ENCODE measurements at regions not wholly inside any gene's neighbourhood (a gene's known extent, or its start where the extent isn't known, plus 50 kb on each side); places are given as distances from the start of the nearest gene placed in this dataset.
"Not testable (repeated sequence)": the region's sequence is repeated elsewhere in the genome, so short reads cannot be mapped to it uniquely, and the experiment has no call there.

DNA sequence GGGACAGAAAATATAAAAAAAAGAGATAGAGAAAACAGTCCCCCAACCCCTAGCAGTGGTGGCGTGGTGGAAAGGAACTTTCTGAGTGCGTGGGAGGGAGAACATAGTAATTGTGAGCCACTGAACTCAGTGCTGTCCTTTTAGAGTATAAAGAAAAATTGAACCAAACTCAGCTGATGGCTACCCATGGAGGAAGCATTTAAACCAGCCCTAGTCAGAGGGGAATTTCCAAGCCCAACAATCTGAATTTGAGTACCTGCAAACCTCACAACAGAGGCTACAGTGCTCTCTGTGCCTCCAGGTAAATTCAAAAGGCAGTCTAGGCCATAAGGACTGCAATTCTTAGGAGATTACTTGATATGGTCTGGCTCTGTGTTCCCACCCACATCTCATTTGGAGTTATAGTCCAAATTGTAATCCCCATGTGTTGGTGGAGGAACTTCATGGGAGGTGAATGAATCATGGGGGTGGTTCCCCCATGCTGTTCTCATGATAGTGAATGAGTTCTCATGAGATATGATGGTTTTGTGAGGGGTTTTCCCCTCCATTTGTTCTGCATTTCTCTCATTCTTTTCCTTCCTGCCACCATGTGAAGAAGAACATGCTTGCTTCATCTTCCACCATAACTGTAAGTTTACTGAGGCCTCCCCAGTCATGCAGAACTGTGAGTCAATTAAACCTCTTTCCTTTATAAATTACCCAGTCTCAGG lies 687.8 kb downstream of the FAM181B start:
- no peak for DNase-seq

DNA sequence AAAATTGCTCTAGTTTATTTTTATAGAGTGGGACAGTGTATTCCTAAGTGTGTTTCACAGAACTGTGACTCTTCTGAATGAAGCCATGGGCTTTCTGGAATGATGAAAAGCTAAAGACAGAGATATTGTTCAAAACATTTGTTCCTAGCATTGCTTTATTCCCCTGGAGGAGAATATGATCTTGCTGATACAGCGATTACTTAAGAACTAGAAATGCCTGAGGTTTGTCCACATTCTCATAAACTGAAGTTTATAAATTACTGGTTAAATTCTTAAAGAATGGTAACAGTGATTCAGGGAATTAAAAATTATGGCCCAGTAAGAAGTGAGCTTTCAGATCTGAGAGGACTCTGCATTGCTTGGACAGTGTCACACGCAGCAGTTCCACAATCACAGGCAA lies 690.3 kb downstream of the FAM181B start:
- no peak for DNase-seq

DNA sequence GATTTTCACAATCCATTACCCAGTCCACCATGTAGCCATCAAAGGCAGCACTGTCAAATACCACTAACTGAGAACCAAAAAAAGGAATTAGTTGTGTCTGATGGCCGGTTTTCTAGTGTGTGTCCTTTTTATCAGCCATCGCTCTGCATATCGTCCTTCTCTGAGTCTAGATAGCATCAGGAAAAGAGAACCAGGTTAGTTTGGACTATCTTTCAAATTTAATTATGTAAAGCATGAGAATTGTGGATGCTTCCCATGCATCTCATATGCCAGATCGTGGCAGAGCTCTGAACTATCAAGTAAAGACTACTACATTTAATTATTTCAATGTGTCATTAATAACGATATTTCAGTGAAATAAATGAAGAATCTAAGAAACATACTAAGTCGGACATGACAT lies 691.9 kb downstream of the FAM181B start:
- no peak for DNase-seq

DNA sequence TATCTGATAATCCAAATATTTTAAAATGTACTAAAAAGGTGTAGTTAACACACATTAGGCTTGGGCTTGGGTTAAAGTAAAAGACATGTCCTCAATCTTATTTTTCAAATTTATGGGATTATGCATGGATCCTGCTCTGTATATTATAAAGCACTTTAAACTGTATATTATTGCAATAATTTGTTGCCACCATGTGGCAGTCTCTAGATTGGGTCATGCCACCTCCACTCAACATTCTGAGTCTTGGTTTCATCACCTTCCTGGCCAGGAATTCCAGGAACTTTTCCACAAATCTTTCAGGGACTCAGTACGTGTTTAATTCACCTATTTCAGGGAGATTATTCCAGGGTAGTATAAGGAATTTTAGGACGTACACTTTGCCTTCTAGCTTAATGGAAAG lies 695.5 kb downstream of the FAM181B start:
- no peak for DNase-seq

DNA sequence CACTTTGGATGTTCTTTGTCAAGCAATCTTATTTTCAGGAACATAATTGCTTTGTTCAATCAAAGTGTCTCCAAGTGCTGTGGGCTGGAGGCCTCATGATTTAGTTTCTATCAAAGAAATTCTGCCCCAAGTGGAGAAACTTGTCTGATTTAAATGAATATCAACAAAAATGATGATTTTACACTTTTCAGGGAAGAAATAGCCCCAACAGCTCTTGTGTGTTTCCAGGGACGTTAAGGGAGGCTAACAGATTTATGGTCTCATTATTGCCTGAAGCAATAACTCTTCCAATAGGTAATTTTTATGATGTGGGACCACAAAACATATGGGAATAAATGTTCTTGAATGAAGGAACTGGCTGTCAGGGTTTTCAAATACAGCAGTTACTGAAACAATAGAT lies 699.1 kb downstream of the FAM181B start:
- DNase-seq, result no peak

DNA sequence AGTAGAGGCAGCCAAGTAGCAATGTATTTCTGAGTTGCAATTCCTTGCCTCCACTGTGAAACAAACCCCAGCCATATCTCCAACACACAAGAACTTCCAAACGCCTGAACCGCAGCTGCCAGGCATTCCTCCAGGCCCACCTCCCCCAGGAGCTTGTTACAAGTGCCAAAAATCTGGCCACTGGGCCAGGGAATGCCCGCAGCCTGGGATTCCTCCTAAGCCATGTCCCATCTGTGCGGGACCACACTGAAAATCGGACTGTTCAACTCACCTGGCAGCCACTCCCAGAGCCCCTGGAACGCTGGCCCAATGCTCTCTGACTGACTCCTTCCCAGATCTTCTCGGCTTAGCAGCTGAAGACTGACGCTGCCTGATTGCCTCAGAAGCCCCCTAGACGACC lies 706.3 kb downstream of the FAM181B start:
- DNase-seq, result not testable (repeated sequence)

DNA sequence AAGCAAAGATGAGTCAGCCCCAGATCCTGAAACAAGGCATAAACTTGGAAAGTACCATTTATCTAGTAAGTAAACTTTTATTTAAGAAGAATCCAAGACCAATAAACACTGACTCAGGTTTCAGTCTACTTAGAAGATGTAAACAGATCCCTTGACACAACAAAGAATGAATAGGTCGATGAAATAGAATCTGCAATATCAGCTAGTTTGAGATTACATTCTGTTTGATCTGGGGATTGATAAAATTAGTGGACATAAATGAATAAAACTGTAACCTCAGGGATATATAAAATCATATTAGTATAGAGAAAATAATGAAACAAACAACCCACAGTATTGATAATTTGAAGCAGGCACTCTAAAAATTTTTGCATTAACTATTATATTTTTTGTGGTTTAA lies 708.9 kb downstream of the FAM181B start:
- DNase-seq, result no peak

DNA sequence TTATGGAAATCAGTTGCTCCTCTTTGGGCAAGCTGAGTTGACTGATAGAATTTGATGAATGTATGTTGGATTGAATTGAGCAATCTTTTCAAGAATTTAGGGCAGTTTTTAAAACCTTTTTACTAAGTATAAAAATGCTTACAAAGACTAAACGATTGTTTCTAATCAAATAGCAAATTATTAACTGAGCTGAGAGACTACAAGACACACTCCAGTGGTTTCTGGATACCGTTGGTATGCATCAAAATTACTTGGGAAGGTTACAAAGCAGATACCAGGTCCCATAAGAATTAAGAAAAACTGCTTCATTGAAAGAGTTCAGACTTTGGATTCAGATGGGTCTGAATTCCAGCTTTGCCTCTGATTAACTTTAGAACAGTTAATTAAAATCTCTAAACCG lies 721.4 kb downstream of the FAM181B start:
- DNase-seq, result no peak

DNA sequence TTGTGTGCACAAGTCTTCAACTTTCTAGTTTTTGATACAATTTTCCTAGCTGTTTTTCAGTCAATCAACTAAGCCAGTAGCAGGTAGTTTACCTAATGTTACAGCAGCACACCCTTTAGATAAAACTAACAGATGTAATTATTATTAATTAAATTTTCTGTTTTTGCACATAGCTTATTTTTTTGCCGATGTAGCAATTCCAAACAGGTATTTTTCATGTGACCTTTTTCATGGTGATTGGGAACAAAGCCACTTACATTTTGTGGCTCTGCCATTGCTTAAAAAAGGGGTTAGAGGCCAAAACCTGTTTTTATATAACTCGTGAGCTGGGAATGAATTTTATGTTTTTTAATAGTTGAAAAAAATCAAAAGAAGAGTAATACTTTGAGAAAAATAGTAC lies 724.5 kb downstream of the FAM181B start:
- no peak for DNase-seq

DNA sequence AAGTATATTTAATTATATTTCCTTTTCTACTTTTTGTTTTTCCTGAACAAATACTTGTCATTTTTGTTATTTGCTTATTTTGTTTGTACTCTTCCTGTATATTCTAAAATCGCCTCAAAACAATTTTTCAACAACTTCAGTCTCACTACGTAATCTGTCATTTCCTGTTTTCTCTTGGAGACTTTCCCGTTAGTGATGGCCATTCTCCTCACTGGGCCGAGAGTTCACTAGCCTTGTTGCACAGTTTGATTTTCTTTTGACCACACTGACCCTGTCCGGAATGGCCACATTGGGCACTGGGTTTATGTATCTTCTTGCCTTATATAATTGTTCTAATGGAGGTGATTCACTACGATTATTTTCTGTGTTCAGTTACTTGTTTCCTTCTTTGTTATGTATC lies 726.1 kb downstream of the FAM181B start:
- DNase-seq, result no peak

DNA sequence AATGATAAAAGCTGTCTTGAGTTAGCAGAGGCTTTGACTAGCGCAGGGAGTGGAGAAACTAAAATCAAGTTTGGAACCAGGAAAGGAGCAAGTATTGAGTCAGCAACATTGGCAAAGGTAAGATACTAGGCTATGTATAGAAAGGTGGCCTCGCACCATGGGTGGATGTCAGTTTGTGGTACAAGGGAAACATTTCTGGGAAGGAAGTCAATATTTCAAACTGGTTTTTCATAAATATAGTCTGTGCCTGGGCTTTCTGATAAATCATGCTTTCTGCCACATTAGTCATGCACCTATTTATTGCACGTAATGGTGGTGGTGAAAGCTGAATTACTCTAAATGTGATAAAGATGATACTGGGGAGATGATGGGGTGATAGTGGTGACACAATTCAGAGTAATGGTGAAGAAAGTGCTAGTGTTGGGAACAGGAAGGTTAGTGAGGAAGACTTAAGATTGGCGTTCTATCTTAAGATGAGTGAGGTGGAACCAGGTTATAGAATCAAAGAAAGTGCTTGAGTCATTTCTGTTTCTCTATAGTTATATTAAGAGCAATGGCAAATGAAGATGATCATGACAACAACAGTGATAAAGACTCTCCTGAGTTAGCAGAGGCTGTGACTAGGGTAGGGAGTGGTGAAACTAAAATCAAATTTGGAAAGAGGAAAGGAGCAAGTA lies 729.0 kb downstream of the FAM181B start:
- DNase-seq, result no peak

DNA sequence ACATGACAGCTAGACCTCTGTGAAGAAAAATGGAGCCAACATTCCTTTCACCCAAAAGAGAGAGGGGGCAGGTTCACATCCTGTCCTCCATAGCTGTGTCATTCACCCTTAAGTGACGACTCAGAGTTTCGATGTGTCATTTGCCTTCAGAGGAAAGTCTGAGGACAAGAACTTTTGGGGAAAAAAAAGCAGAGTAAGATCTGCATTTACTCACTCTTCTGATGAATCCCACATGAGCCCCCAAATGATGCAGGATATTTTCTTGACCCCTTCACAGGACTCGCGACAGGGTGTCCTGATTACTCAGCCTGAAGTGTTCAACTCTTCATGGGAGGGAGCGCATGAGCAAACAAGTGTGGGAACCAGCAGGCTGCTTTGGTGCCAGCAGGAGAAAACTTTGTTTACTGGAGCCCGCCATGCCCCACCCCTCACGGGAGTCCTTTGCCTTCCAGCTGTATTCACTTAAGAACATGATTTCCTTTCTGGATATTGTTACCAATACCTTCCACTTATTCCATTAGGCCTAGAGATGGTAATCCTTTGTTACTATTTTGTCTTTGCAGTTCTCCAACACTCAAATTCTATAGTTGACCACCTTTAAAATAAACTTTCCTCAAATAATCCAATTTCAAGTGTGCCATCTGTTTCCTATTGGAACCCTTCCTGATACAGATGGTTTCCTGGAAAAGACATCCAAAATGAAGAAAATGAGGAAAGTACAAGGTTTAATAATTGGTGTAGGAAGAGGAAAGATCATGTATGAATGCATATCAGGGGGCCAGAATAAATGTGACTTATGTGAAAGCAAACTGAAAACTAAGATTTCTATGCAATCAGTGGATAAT lies 729.8 kb downstream of the FAM181B start:
- no peak for DNase-seq

DNA sequence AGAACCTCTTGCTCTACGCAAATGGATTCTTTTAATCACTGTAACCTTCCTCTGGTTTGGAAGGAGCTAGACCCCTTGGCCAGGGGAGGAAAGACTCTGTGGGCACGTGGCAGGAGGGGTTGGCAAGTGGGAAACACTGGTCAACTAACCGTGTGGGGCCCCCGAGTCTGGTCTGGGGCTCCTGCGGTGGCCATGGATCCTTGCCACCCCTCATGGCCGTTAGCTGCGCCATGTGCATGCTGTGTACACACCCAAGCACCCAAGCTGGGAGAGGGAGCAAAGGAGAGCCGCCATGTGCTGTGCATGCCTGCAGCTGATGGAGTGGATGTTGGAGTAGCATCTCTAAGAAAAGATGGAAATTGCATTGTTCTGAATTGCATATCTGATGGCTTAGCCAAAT lies 730.6 kb downstream of the FAM181B start:
- no peak for DNase-seq

DNA sequence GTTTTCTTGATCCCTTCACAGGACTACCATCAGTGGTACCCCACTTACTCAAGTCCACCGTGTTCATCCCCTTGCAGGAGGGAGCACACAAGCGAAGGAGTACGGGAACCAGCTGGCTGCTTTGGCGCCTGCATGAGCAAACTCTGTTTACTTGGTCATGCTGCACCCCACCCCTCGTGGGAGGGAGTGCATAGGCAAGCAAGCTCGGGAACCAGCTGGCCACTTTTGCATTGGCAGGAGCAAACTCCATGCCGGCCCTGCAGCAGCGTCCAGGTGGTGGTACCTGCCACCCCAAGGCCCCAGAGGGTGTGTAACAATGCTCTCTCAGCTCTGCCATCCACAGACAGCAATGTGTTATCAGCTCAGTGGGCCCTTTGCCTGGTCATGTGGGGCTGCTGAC lies 737.8 kb downstream of the FAM181B start:
- DNase-seq, result no peak

DNA sequence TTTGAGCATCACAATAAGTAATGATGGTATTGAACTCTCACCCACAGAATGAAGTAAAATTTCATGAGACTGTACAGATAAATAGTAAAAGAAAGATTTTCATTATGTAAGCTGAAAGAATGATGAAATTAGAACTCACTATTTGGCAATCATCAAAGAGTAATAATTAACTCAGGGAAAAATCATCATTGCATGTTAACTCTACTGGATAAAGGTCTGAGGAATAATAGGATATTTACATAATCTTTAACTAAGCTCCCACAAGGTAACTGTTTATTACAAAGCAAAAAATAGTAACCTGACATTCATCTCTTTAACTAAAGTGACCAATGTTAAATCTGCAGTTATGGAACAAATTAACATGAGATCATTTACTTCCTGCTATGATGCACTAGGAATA lies 739.9 kb downstream of the FAM181B start:
- DNase-seq, result no peak

DNA sequence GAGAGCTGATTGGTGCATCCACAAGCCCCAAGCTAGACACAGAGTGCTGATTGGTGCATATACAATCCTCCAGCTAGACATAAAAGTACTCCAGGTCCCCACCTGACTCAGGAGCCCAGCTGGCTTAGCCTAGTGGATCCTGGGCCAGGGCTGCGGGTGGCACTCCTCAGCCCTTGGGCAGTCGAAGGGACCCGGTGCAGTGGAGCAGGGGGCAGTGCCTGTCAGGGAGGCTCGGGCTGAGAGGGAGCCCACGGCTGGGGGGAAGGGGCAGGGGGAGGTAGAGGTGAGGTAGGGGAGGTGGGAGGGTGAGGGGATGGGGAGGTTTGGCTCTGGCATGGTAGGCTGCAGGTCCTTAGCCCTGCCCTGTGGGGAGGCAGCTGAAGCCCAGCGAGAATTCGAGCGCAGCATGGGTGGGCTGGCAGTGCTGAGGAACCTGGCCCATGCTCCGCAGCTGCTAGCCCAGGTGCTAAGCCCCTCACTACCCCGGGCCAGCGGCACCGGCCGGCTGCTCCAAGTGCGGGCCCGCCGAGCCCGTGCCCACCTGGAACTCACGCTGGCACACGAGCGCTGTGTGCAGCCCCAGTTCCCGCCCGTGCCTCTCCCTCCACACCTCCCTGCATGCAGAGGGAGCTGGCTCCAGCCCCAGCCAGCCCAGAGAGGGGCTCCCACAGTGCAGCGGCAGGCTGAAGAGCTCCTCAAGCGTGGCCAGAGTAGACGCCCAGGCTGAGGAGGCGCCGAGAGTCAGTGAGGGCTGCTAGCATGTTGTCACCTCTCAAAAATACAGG lies 742.8 kb downstream of the FAM181B start:
- DNase-seq, result no peak

DNA sequence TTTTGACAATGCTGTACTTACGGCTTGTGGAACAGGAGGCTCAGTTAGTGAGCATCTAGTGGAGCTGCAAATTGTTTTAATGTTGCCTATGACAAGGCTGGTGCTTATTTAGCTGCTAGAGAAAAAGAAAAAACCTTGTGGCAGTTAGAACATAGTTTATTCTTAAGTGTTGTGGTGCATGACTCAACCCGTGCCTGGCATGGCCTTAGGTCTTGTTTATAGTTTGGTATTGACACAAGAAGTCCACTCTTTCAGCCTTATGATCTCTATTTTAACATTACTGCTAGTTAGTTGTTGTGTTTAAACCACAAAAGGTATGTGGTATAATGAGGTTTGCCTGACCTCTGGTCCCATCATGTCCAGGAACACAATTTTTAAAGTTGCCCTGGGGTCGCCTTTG lies 744.6 kb downstream of the FAM181B start:
- DNase-seq, result no peak

DNA sequence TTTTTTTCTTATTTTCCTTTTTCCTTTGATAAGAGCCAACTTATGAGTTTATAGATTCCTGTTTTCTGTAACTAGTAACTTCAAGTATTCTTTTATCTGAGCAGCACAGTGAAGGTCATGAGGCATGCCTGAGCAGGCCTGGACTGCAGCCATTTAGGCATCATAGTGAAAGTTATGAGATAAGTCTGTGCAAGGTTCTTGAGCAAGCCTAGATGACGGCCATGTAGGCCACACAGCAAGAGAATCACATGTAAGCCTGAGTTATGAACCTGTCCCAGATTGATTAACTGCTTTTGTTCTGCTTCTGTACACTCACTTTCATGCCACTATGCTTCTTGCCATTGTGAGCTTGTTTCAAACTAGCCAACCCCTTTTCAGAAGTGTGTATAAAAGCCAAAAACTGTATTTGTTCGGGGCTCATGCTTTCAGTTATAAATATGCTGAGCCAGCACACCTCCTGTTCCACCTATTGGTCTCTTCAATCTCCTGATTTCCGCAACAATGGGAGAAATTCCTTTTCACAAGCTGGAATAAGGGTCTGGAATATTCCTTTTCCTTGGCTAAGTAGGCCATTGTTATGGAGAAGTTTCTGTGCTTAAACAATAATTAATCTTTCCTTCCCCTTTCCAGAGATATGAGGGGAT lies 745.7 kb downstream of the FAM181B start:
- DNase-seq, result no peak

DNA sequence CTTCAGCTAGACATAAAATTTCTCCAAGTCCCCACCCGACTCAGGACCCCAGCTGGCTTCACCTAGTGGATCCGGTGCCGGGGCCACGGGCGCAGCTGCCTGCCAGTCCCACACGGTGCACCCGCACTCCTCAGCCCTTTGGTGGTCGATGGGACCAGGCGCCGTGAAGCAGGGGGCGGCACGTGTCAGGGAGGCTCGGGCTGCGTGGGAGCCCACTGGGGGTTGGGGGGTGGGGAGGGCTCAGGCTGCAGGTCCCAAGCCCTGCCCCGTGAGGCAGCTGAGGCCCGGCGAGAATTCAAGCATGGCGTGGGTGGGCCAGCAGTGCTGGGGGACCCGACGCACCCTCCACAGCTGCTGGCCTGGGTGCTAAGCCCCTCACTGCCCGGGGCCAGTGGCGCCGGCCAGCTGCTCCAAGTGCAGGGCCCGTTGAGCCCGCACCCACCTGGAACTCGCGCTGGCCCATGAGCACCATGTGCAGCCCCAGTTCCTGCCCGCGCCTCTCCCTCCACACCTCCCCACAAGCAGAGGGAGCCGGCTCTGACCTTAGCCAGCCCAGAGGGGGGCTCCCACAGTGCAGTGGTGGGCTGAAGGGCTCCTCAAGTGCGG lies 747.0 kb downstream of the FAM181B start:
- no peak for DNase-seq

DNA sequence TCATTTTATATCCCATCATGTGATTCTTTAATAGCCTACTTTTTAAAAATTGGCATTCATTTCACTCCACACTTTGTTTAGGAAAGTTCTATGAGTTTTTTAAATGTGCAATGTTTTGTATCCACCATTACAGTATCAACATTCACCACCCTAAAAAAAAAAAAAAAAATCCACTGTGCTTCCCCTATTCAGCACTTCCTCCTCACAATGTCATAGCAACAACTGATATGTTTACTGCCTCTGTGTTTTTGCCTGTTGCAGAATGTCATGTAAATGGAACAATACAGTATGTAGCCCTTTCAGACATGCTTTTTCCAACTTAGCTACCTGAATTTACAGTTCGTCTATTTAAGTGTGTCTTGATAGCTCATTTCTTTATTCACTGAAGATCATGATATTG lies 754.2 kb downstream of the FAM181B start:
- DNase-seq, result no peak

DNA sequence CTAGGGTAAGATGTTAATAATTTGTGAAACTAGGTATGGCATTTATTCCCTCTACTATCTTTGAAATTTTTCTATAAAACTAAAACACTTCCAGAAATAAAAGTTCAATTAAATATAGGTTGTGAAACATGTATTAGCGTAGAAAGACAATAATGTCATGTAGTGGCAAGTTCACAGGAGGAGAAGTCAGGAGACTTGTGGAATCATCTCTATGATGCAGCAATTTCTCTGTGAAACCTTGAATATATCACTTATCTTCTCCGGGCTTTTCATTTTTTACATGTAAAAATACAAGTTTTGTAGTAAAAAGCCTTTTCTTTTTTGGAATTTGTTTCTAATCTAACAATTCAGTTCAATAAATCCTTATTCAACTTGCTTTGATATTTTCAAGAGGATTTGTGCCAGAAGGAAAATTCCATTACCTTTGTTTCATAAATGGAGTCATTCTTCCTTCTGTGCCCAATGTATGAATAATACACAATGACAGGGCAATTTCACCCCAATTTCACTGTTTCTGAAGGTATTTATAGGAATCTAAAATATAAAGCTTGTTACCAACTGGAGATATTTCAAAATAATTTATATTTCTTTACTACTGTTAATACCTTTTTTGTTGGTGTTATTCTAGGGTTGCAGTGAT lies 758.3 kb downstream of the FAM181B start:
- no peak for DNase-seq

DNA sequence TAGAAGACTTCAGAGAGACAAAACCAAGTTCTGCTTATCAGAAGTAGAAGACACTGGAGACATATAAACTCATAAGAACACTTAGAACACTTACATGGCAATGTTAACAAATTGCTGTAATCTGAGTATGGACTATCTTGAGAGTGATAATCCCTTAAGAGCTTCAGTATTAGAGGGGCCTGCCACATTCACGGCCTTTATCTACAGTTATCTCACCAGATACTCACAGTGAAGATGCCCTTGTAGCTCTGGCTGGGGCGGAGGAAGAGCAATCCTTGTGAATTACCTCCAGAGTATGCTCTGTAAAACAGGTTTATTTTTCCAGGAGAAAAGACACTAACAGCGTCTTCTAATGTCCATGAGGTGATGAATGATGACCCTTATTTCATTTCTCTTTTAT lies 762.8 kb downstream of the FAM181B start:
- DNase-seq, result no peak

Data from NCI-H2171 treated with DMSO at 0.1 percent for 48 hours (cell line).